ENCODE measurements at regions not wholly inside any gene's neighbourhood (a gene's known extent, or its start where the extent isn't known, plus 50 kb on each side); places are given as distances from the start of the nearest gene placed in this dataset.

DNA sequence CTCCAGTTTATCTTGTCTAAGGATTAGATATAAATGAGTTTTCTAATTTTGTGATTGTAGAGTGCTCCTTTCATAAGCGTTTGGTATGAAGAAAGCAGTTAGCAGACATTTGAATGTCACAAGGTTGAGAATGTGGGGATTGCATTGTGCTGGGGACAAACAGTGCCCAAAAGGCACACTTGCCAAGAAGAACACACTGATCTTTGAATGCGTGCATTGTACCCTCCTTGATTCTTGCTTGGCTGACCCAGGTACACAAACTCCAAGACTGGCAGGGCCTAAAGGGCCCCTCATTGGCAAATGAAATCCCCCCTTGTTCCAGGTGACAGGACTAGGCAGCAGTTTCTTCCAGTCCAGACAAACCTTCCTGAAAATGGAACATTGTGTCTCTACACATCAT lies 96.9 kb upstream of the LIFR start:
- no peaks in the 10 kb centered on the region for H3K36me3 ChIP-seq
- no peak for TF ChIP-seq CTCF (IDR thresholded peaks at IDR 0.05)
- H3K27me3 ChIP-seq, result no peaks in the 10 kb centered on the region
- peaks cover 0 to 19% (median 3%) of the 10 kb centered on the region in 9 donors for H3K4me1 ChIP-seq
- H3K27ac ChIP-seq, result no peak overlapping the region
- WGBS, 2 donors, result 72 to 73% methylated on average over 2 of the region's 2 CpGs
- ATAC-seq, result peak in 2 of 8 donors; percentile 13 to 80
- intact Hi-C loops (cut with DNase I), result loop anchor here in 1 of 10 donors (10.0 kb wide), 1 partner anchor 79 kb away; no protein-coding TSS in a partner anchor
- DNase-seq, result no peak
- H3K9me3 ChIP-seq, result no peaks in the 10 kb centered on the region
- H3K4me3 ChIP-seq, result no peak overlapping the region

DNA sequence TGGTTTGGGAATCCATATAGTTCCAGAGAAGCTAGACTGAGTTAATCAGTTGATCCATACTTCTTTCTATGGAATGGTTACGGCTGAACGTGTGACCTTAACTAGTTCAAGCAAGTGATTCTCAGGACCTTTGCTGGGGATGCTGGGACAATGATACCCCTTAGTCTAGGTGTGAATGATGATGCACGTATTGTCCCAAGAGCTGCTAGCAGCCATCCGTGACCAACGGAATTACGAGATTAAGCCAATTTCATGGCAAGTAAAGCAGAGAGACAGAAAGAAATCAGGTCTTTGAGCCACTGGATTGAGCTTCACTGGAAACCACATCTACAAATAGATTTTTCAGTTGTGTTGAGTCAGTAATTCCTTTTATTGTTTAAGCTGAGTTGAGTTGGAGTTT lies 99.2 kb upstream of the LIFR start:
- ATAC-seq, result no peak
- intact Hi-C loops (cut with DNase I), result loop anchor here in 1 of 10 donors (10.0 kb wide), 1 partner anchor 81 kb away; no protein-coding TSS in a partner anchor
- Histone ChIP-seq H3K9me3 (no peaks in the 10 kb centered on the region), H3K27me3 (no peaks in the 10 kb centered on the region), H3K4me1 (peaks cover 0 to 19% (median 3%) of the 10 kb centered on the region in 9 donors), H3K27ac (no peak overlapping the region), H3K36me3 (no peaks in the 10 kb centered on the region), H3K4me3 (no peak overlapping the region)
- no peak for TF ChIP-seq CTCF (IDR thresholded peaks at IDR 0.05)
- 96% methylated on average over 6 of the region's 6 CpGs for whole genome bisulfite sequencing, 2 donors
- DNase-seq, result no peak

DNA sequence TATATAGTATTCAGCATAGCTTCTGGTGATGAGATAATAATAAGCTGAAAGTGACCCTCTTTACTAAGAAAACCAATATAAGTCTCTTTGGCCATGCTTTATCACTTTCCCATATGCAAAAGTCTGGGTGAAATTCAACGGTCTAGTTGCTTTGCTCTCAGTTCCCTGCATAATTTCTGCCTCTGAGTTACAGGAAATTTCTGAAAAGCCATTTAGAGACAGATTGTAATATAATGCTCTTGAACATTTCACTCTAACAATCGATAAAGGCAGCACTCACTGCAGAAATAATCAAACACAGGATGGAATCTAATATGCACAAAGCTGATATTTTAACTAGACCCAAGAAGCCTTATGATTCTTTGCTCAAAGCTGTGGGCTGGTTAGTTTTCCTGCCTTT lies 100.1 kb upstream of the LIFR start:
- intact Hi-C loops (cut with DNase I), result loop anchor here in 1 of 10 donors (10.0 kb wide), 1 partner anchor 82 kb away; no protein-coding TSS in a partner anchor
- no peak for DNase-seq
- WGBS, 2 donors, result 47 to 55% methylated on average over 2 of the region's 2 CpGs
- H3K36me3 ChIP-seq, result no peaks in the 10 kb centered on the region
- no peak overlapping the region for H3K27ac ChIP-seq
- no peaks in the 10 kb centered on the region for H3K9me3 ChIP-seq
- H3K4me3 ChIP-seq, result no peak overlapping the region
- no peak for ATAC-seq
- TF ChIP-seq CTCF (IDR thresholded peaks at IDR 0.05), result no peak
- H3K27me3 ChIP-seq, result no peaks in the 10 kb centered on the region
- H3K4me1 ChIP-seq, result peaks cover 0 to 20% (median 4%) of the 10 kb centered on the region in 9 donors

- no peak for TF ChIP-seq CTCF (IDR thresholded peaks at IDR 0.05)
- Histone ChIP-seq H3K27ac (no peak overlapping the region), H3K4me3 (no peak overlapping the region), H3K4me1 (peaks cover 0 to 24% (median 9%) of the 10 kb centered on the region in 9 donors), H3K36me3 (no peaks in the 10 kb centered on the region), H3K9me3 (no peaks in the 10 kb centered on the region), H3K27me3 (no peaks in the 10 kb centered on the region)
- DNase-seq (no peak), ATAC-seq (no peak)
- 72 to 77% methylated on average over 2 of the region's 2 CpGs for WGBS, 2 donors
- intact Hi-C loops (cut with DNase I), result loop anchor here in 1 of 10 donors (10.0 kb wide), 1 partner anchor 82 kb away; no protein-coding TSS in a partner anchor
Measured at GRCh38 chr5:38657020-38657419, 100.6 kb upstream of the LIFR start.

Data from heart right ventricle (tissue), 16 donors.